Prostate gland (tissue), 2 donors: ENCODE measurements at regions not wholly inside any gene's neighbourhood (a gene's known extent, or its start where the extent isn't known, plus 50 kb on each side); places are given as distances from the start of the nearest gene placed in this dataset.

Experiments
- POLR2A ChIP-seq: fragments of 450-650 bp; IDR thresholded peaks from one replicate; pipeline ENCODE4 v1.6.1; 2016; ENCODE audit warnings: antibody characterized with exemption, mild to moderate bottlenecking
- TF ChIP-seq, protein P1 (sequence below), 4 experiments: fragments of 200-600 bp in 2 of 4; fragments of 450-650 bp in 2 of 4; sonication (generic) in 2 of 4; IDR thresholded peaks; 1 replicate in 3 of 4; 2 replicates in 1 of 4; pipeline ENCODE4 v1.5.1; 2016 to 2019; ENCODE audit warnings: antibody characterized with exemption in 4 of 4, mild to moderate bottlenecking in 2 of 4, moderate library complexity in 2 of 4

DNA sequence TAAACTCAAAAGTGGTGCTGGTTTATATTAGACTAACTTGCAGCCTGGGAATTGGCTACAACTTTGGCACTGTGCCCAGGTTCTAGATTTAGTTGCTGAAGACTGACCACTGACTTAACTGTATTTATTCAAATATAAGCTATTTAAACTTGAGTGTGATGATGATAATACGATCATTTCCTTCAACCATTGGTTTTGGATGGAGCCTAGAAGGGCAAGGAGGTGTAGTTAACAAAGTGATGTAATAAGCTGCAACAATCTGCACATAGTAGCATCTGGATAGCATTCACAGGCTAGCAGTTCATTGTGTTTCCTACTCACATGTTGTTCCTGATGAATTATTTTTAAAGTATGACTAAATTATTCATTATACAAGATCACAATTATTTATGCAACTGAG lies 55.2 kb upstream of the DACH1 start:
- TF ChIP-seq, protein P1, sequence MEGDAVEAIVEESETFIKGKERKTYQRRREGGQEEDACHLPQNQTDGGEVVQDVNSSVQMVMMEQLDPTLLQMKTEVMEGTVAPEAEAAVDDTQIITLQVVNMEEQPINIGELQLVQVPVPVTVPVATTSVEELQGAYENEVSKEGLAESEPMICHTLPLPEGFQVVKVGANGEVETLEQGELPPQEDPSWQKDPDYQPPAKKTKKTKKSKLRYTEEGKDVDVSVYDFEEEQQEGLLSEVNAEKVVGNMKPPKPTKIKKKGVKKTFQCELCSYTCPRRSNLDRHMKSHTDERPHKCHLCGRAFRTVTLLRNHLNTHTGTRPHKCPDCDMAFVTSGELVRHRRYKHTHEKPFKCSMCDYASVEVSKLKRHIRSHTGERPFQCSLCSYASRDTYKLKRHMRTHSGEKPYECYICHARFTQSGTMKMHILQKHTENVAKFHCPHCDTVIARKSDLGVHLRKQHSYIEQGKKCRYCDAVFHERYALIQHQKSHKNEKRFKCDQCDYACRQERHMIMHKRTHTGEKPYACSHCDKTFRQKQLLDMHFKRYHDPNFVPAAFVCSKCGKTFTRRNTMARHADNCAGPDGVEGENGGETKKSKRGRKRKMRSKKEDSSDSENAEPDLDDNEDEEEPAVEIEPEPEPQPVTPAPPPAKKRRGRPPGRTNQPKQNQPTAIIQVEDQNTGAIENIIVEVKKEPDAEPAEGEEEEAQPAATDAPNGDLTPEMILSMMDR (IDR thresholded peaks at IDR 0.05) = no peak
- TF ChIP-seq POLR2A = no peak
